ENCODE measurements at regions not wholly inside any gene's neighbourhood (a gene's known extent, or its start where the extent isn't known, plus 50 kb on each side); places are given as distances from the start of the nearest gene placed in this dataset.

GRCh38 chr1:217230412-217230811 lies 400.5 kb downstream of the GPATCH2 start:
- H3K4me3 ChIP-seq = no peak overlapping the region
- no peaks in the 10 kb centered on the region for H3K36me3 ChIP-seq
- peaks cover 0 to 13% (median 9%) of the 10 kb centered on the region in 4 donors for H3K4me1 ChIP-seq
- TF ChIP-seq CTCF (IDR thresholded peaks at IDR 0.05) = no peak
- no peak for DNase-seq
- no peaks in the 10 kb centered on the region for H3K27me3 ChIP-seq
- no peaks in the 10 kb centered on the region for H3K9me3 ChIP-seq
- intact Hi-C loops (cut with DNase I; ENCODE audit: low total_unique reads) = no loop called here
- H3K27ac ChIP-seq = no peak overlapping the region

GRCh38 chr1:217228689-217229088 lies 402.2 kb downstream of the GPATCH2 start:
- no peak overlapping the region for H3K27ac ChIP-seq
- H3K4me1 ChIP-seq = peaks cover 0 to 13% (median 9%) of the 10 kb centered on the region in 4 donors
- intact Hi-C loops (cut with DNase I; ENCODE audit: low total_unique reads) = no loop called here
- no peak for DNase-seq
- no peak for TF ChIP-seq CTCF (IDR thresholded peaks at IDR 0.05)
- no peaks in the 10 kb centered on the region for H3K27me3 ChIP-seq
- no peaks in the 10 kb centered on the region for H3K9me3 ChIP-seq
- H3K4me3 ChIP-seq = no peak overlapping the region
- no peaks in the 10 kb centered on the region for H3K36me3 ChIP-seq

- no peak for DNase-seq
- intact Hi-C loops (cut with DNase I; ENCODE audit: low total_unique reads) = no loop called here
- no peak for TF ChIP-seq CTCF (IDR thresholded peaks at IDR 0.05)
- Histone ChIP-seq H3K9me3 (no peaks in the 10 kb centered on the region), H3K27ac (no peak overlapping the region), H3K4me3 (no peak overlapping the region), H3K4me1 (peaks cover 0 to 12% (median 8%) of the 10 kb centered on the region in 4 donors), H3K27me3 (no peaks in the 10 kb centered on the region), H3K36me3 (no peaks in the 10 kb centered on the region)
These were observed 406.7 kb downstream of the GPATCH2 start for GRCh38 chr1:217224201-217224600.

- no peaks in the 10 kb centered on the region for H3K9me3 ChIP-seq
- no peaks in the 10 kb centered on the region for H3K4me1 ChIP-seq
- intact Hi-C loops (cut with DNase I; ENCODE audit: low total_unique reads) = no loop called here
- H3K27ac ChIP-seq = no peak overlapping the region
- no peak for TF ChIP-seq CTCF (IDR thresholded peaks at IDR 0.05)
- H3K4me3 ChIP-seq = no peak overlapping the region
- no peaks in the 10 kb centered on the region for H3K27me3 ChIP-seq
- H3K36me3 ChIP-seq = no peaks in the 10 kb centered on the region
- DNase-seq = no peak
These were observed 416.3 kb downstream of the GPATCH2 start for GRCh38 chr1:217214551-217214950.

GRCh38 chr1:217211486-217211885 lies 419.4 kb downstream of the GPATCH2 start:
- intact Hi-C loops (cut with DNase I; ENCODE audit: low total_unique reads) = no loop called here
- Histone ChIP-seq H3K4me1 (no peaks in the 10 kb centered on the region), H3K9me3 (peaks cover 0 to 5% (median 2%) of the 10 kb centered on the region in 3 donors), H3K27me3 (no peaks in the 10 kb centered on the region), H3K36me3 (no peaks in the 10 kb centered on the region), H3K27ac (no peak overlapping the region), H3K4me3 (no peak overlapping the region)
- no peak for DNase-seq
- no peak for TF ChIP-seq CTCF (IDR thresholded peaks at IDR 0.05)

GRCh38 chr1:217205578-217205977 lies 425.3 kb downstream of the GPATCH2 start:
- Histone ChIP-seq H3K27ac (no peak overlapping the region), H3K4me3 (no peak overlapping the region), H3K9me3 (peaks cover 0 to 20% (median 7%) of the 10 kb centered on the region in 3 donors), H3K4me1 (no peaks in the 10 kb centered on the region), H3K27me3 (no peaks in the 10 kb centered on the region), H3K36me3 (no peaks in the 10 kb centered on the region)
- intact Hi-C loops (cut with DNase I; ENCODE audit: low total_unique reads) = no loop called here
- TF ChIP-seq CTCF (IDR thresholded peaks at IDR 0.05) = no peak
- no peak for DNase-seq
